Trophoblast cell (in vitro differentiated cells and primary cell): ENCODE measurements at regions not wholly inside any gene's neighbourhood (a gene's known extent, or its start where the extent isn't known, plus 50 kb on each side); places are given as distances from the start of the nearest gene placed in this dataset.
"Not testable (repeated sequence)": the region's sequence is repeated elsewhere in the genome, so short reads cannot be mapped to it uniquely, and the experiment has no call there.

Experiments
- DNase-seq, 2 donors: peaks; one replicate each; pipeline ENCODE4 v3.0.0-alpha.2; 2016
- H2AFZ ChIP-seq: 2 replicates; pipeline ENCODE4 v1.6.1; 2013; ENCODE audit warnings: low read length, moderate library complexity, mild to moderate bottlenecking; ENCODE audit not compliant: insufficient read depth, poor library complexity
- H2AK5ac ChIP-seq: 2 replicates; pipeline ENCODE4 v1.6.1; 2013; ENCODE audit warnings: mild to moderate bottlenecking, low read length
- H2BK120ac ChIP-seq: 2 replicates; pipeline ENCODE4 v1.6.1; 2013; ENCODE audit warnings: low read length, mild to moderate bottlenecking, moderate library complexity; ENCODE audit not compliant: insufficient read depth, poor library complexity
- H2BK12ac ChIP-seq: 2 replicates; pipeline ENCODE4 v1.6.1; 2013; ENCODE audit warnings: mild to moderate bottlenecking, low read length, moderate library complexity
- H2BK5ac ChIP-seq: 2 replicates; pipeline ENCODE4 v1.6.1; 2013; ENCODE audit warnings: low read length, low read depth, moderate library complexity, mild to moderate bottlenecking; ENCODE audit not compliant: poor library complexity
- H3K14ac ChIP-seq: 2 replicates; pipeline ENCODE4 v1.6.1; 2013; ENCODE audit warnings: mild to moderate bottlenecking, low read length
- H3K18ac ChIP-seq: 2 replicates; pipeline ENCODE4 v1.6.1; 2013; ENCODE audit warnings: mild to moderate bottlenecking, low read length
- H3K23ac ChIP-seq: 2 replicates; pipeline ENCODE4 v1.6.1; 2013; ENCODE audit warnings: low read length
- H3K27ac ChIP-seq: 2 replicates; pipeline ENCODE4 v1.5.1; 2013; ENCODE audit warnings: low read depth, mild to moderate bottlenecking, inconsistent platforms, low read length, moderate library complexity
- H3K27me3 ChIP-seq: 2 replicates; pipeline ENCODE4 v1.6.1; 2013; ENCODE audit warnings: inconsistent platforms, mild to moderate bottlenecking, low read length, moderate library complexity; ENCODE audit not compliant: insufficient read depth
- H3K36me3 ChIP-seq, 2 experiments: 1 replicate in 1 of 2; 2 replicates in 1 of 2; pipeline ENCODE4 v1.6.1; 2013; ENCODE audit warnings: low read length in 2 of 2, mild to moderate bottlenecking in 2 of 2, moderate library complexity in 1 of 2; ENCODE audit not compliant: insufficient read depth in 2 of 2, control insufficient read depth in 1 of 2
- H3K4ac ChIP-seq: 2 replicates; pipeline ENCODE4 v1.6.1; 2013; ENCODE audit warnings: low read depth, mild to moderate bottlenecking, low read length, moderate library complexity
- H3K4me1 ChIP-seq, 2 experiments: 1 replicate in 1 of 2; 2 replicates in 1 of 2; pipeline ENCODE4 v1.6.1; 2013; ENCODE audit warnings: low read length in 2 of 2, mild to moderate bottlenecking in 2 of 2, moderate library complexity in 1 of 2; ENCODE audit not compliant: insufficient read depth in 2 of 2, control insufficient read depth in 1 of 2
- H3K4me2 ChIP-seq: 2 replicates; pipeline ENCODE4 v1.6.1; 2013; ENCODE audit warnings: inconsistent platforms, mild to moderate bottlenecking, low read length, moderate library complexity
- H3K4me3 ChIP-seq: 2 replicates; pipeline ENCODE4 v1.5.1; 2013; ENCODE audit warnings: mild to moderate bottlenecking, low read depth, low read length, inconsistent platforms
- H3K79me1 ChIP-seq: one replicate; pipeline ENCODE4 v1.6.1; 2013; ENCODE audit warnings: low read length
- H3K79me2 ChIP-seq: 2 replicates; pipeline ENCODE4 v1.6.1; 2013; ENCODE audit warnings: low read length, mild to moderate bottlenecking; ENCODE audit not compliant: control insufficient read depth, insufficient read depth, poor library complexity
- H3K9ac ChIP-seq: 2 replicates; pipeline ENCODE4 v1.6.1; 2013; ENCODE audit warnings: mild to moderate bottlenecking, low read length
- H3K9me3 ChIP-seq: 2 replicates; pipeline ENCODE4 v1.6.1; 2013; ENCODE audit warnings: low read depth, mild to moderate bottlenecking, control low read depth, inconsistent platforms, low read length; ENCODE audit not compliant: insufficient read depth
- H4K12ac ChIP-seq: 2 replicates; pipeline ENCODE4 v1.6.1; 2013; ENCODE audit warnings: low read depth, mild to moderate bottlenecking, low read length, moderate library complexity
- H4K8ac ChIP-seq: 2 replicates; pipeline ENCODE4 v1.6.1; 2013; ENCODE audit warnings: low read depth, mild to moderate bottlenecking, low read length, moderate library complexity
- H4K91ac ChIP-seq: one replicate; pipeline ENCODE4 v1.6.1; 2013; ENCODE audit warnings: low read depth, mild to moderate bottlenecking, low read length, moderate library complexity
- WGBS: extraction: QIAGEN DNeasy Blood & Tissue Kit; methylation state at CpG from one replicate; pipeline ENCODE4 v1.1.7; 2013; ENCODE audit warnings: missing lambda C conversion rate; ENCODE audit not compliant: insufficient read length, insufficient coverage; ENCODE audit errors: extremely low coverage; 5-methylcytosine and 5-hydroxymethylcytosine counted together

GRCh38 chr10:16083551-16083950 lies 223.2 kb upstream of the MINDY3 start:
- not testable (repeated sequence) for H3K79me2 ChIP-seq, H2AFZ ChIP-seq, H2AK5ac ChIP-seq, H2BK120ac ChIP-seq, H3K9me3 ChIP-seq, H2BK5ac ChIP-seq, H3K4me1 ChIP-seq, H3K4me3 ChIP-seq, H3K27me3 ChIP-seq, H3K4ac ChIP-seq, H3K27ac ChIP-seq, H3K4me2 ChIP-seq, H3K79me1 ChIP-seq, H3K36me3 ChIP-seq, H4K8ac ChIP-seq, H4K91ac ChIP-seq, H3K14ac ChIP-seq, H4K12ac ChIP-seq, H3K23ac ChIP-seq, H2BK12ac ChIP-seq, H3K18ac ChIP-seq, DNase-seq, H3K9ac ChIP-seq
- no CpG with 5 or more reads among the region's 2 CpGs for WGBS

GRCh38 chr10:16105082-16105481 lies 244.8 kb upstream of the MINDY3 start:
- H3K36me3 ChIP-seq, result no peaks in the 10 kb centered on the region
- no peak overlapping the region for H3K23ac ChIP-seq
- no peak overlapping the region for H2BK5ac ChIP-seq
- no peak overlapping the region for H2AFZ ChIP-seq
- H3K4ac ChIP-seq, result no peak overlapping the region
- DNase-seq, result no peak
- H3K4me1 ChIP-seq, result no peaks in the 10 kb centered on the region
- H3K14ac ChIP-seq, result no peak overlapping the region
- H2BK12ac ChIP-seq, result no peak overlapping the region
- H3K9me3 ChIP-seq, result no peaks in the 10 kb centered on the region
- no peak overlapping the region for H2AK5ac ChIP-seq
- no CpG with 5 or more reads among the region's 3 CpGs for WGBS
- no peaks in the 10 kb centered on the region for H3K27me3 ChIP-seq
- H3K27ac ChIP-seq, result no peak overlapping the region
- H3K4me2 ChIP-seq, result no peak overlapping the region
- H4K91ac ChIP-seq, result no peak overlapping the region
- H4K12ac ChIP-seq, result no peak overlapping the region
- H3K4me3 ChIP-seq, result no peak overlapping the region
- no peak overlapping the region for H3K18ac ChIP-seq
- H3K9ac ChIP-seq, result no peak overlapping the region
- no peak overlapping the region for H2BK120ac ChIP-seq
- H3K79me1 ChIP-seq, result no peaks in the 10 kb centered on the region
- H4K8ac ChIP-seq, result no peak overlapping the region
- no peaks in the 10 kb centered on the region for H3K79me2 ChIP-seq

DNA sequence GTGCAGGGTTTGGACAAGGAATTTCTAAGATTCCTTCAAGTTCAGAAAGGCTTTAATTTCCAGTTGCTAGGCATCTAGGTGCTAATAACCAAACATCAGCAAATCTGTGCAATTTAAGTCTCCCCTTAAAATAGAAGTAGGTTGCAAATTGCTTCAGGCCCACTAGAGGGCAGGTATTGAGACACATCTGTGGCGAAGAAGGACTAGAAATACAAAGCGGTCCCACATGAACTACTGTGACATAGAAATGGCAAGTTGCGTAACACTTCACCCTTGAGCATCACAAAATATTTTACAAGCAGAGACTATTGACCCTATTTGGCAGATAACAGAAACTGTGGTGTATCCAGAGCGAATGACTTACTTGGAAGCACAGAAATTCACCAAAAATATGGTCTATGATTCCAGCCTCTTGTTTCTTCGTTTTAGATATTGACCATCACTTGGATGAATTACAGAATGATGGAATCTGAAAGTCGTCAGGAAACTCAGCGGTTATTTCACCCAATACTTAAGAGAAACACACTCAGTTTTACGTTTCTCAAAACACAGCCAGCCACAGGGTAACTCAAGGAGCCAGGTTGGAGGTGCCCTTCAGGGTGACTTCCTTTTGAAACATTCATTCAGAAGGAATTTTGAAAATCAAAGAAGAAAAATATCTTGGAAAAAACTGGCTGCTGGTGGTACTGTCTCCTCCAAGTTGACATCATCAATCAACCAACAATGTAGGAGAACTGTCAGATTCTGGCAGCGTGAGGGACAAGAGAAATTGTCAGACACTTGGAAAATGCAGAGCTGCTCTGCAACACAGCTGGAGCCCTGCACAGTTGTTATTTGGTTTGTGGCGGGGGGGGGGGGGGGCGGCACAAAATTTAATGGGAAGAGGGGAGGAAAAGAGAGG lies 256.3 kb upstream of the MINDY3 start:
- Histone ChIP-seq H3K79me1 (no peaks in the 10 kb centered on the region), H3K27ac (no peak overlapping the region), H3K14ac (no peak overlapping the region), H2BK120ac (no peak overlapping the region), H3K27me3 (no peaks in the 10 kb centered on the region), H4K12ac (no peak overlapping the region), H3K9ac (no peak overlapping the region), H3K4ac (no peak overlapping the region), H3K4me1 (no peaks in the 10 kb centered on the region), H2AFZ (no peak overlapping the region), H4K91ac (no peak overlapping the region), H3K4me3 (no peak overlapping the region), H3K18ac (no peak overlapping the region), H2AK5ac (no peak overlapping the region), H3K36me3 (no peaks in the 10 kb centered on the region), H3K79me2 (no peaks in the 10 kb centered on the region), H2BK12ac (no peak overlapping the region), H4K8ac (no peak overlapping the region), H3K4me2 (no peak overlapping the region), H3K23ac (no peak overlapping the region), H3K9me3 (no peaks in the 10 kb centered on the region), H2BK5ac (no peak overlapping the region)
- WGBS, result no CpG with 5 or more reads among the region's 11 CpGs
- peak; percentile 24 to 70 for DNase-seq

- Histone ChIP-seq H3K4me3 (no peak overlapping the region), H3K4me2 (no peak overlapping the region), H3K9me3 (no peaks in the 10 kb centered on the region), H4K8ac (no peak overlapping the region), H3K14ac (no peak overlapping the region), H4K12ac (no peak overlapping the region), H3K27me3 (no peaks in the 10 kb centered on the region), H3K4me1 (no peaks in the 10 kb centered on the region), H2BK120ac (no peak overlapping the region), H3K36me3 (no peaks in the 10 kb centered on the region), H3K4ac (no peak overlapping the region), H3K79me1 (no peaks in the 10 kb centered on the region), H3K27ac (no peak overlapping the region), H2BK5ac (no peak overlapping the region), H4K91ac (no peak overlapping the region), H2AFZ (no peak overlapping the region), H3K79me2 (no peaks in the 10 kb centered on the region), H2BK12ac (no peak overlapping the region), H3K9ac (no peak overlapping the region), H2AK5ac (no peak overlapping the region), H3K18ac (no peak overlapping the region), H3K23ac (no peak overlapping the region)
- WGBS, result no CpG with 5 or more reads among the region's 4 CpGs
- DNase-seq, result no peak
These were observed 257.0 kb upstream of the MINDY3 start for GRCh38 chr10:16117305-16117695.
